8988T (cell line): ENCODE measurements at regions not wholly inside any gene's neighbourhood (a gene's known extent, or its start where the extent isn't known, plus 50 kb on each side); places are given as distances from the start of the nearest gene placed in this dataset.

Experiments used
- DNase-seq: peaks from one replicate; pipeline ENCODE4 v3.0.0; 2011

DNA sequence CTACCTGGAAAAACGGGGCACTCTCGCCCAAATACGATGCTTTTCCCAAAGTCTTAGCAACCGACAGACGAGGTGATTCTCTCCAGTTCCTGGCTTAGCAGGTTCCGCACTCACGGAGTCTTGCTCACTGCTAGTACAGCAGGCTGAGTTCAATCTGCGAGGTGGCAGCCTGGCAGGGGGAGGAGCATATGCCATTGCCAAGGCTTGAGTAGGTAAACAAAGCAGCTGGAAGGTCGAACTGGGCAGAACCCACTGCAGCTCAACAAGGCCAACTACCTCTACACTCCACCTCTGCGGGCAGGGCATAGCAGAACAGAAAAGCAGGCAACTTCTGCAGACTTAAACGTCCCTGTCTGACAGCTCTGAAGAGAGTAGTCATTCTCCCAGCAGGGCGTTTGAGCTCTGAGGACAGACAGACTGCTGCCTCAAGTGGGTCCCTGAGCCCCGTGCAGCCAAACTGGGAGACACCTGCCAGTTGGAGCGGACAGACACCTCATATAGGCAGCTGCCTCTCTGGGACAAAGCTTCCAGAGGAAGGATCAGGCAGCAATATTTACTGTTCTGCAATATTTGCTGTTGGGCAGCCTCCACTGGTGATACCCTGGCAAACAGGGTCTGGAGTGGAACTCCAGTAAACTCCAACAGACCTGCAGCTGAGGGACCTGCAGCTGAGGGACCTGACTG is 73.4 kb upstream of the CADM2 start:
- DNase-seq: no peak

DNA sequence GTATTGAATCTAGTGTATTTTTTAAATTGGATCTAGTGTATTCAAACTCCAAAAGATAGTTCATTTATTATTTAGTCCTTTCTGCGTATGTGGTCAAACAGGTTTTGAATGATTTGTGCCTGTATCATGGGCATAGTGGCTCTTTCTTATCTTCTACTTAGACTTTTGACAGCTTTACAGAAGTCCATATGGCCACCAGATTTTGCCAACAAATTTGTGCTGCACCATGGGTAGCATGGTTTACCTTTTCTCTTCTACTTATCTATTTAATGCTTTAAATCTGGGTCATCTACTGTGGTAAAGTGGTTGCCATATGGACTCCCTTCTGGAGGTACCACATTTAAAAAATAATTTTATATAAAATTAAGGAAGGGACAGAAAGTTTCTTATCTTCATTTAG is 66.9 kb upstream of the CADM2 start:
- DNase-seq: no peak

DNA sequence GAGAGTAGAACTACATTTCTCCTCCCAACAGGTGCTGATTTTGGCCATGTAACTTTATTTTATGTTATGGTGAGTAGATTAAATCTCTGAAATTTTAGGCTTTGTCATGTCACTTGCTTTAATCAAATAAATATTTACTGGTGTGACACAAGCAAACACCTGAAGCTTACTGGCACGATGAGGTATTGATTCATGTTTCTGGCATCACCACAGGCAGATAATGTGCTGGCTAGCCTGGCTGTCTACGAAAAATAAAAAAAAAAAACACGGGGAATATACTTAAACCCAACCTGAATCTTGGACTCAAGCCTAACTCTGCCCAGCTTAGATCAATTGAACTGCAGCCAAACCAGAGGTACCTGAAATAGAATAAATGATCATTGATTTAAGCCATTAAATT is 65.6 kb upstream of the CADM2 start:
- no peak for DNase-seq

DNA sequence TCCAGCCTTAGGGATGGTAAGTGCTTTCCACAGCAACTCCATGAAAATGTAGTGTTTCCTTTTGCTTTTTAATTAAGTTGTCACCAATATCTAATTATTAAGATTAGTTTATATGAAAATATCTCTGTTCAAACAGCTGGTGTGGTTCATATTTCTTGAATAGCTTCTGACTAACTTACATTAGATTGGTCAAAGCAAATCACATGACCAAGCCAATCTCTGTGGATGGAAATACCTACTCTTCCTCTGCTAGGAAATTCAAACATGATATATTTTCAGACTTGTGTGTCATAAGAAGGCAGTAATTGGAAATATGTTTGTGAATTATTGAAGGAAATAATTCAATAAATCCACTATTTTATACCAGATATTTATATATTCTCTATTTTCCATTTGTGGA is 54.6 kb upstream of the CADM2 start:
- no peak for DNase-seq

DNA sequence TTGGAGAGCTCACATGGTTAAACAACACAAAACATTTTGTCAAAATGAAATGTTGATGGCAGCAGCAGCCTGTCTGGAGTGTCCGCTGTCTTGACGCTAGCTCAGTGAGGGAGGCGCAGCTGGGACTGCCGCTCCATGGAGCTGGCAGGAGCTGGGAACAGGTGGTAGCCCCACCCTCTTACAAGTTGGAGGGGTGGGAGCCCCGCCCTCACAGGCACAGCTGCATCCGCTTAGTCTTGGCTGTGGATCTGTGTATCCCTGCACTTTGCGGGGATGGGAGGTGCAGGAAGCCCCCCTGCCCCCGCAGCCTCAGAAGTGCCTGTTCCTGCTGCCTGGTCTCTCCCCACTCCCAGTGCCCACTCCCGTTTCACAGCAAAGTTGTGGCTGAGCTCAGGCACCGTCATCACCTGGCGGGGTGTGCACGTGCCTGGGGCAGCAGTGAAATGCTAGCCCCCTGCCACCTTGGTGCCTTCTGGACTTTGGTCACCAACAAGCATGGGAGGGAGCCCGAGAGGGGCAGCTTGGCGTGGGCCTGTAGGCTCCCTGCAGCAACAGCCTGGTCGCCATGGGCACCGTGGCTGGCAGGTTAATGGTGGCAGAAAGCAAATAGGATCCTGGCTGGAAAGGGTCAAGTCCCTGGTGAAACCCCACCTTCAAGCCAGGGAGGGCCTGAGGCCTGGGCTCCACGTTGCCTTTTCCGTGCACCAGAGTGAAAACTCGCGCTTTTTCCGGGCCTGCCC is 53.8 kb upstream of the CADM2 start:
- no peak for DNase-seq

DNA sequence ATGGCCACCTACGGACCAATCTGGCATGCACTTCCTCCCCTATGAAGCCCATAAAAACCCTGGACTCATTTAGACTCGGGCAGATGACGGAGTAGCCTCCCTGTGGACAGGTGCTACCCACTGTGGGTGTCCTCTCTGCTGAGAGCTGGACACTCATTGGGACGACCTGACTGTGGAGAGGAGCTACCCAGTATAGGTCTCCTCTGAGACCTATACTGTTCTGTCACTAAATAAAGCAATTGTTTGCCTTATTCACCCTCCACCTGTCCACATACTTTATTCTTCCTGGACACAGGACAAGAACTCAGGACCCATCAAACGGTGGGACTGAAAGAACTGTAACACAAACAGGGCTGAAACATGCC is 53.3 kb upstream of the CADM2 start:
- no peak for DNase-seq

DNA sequence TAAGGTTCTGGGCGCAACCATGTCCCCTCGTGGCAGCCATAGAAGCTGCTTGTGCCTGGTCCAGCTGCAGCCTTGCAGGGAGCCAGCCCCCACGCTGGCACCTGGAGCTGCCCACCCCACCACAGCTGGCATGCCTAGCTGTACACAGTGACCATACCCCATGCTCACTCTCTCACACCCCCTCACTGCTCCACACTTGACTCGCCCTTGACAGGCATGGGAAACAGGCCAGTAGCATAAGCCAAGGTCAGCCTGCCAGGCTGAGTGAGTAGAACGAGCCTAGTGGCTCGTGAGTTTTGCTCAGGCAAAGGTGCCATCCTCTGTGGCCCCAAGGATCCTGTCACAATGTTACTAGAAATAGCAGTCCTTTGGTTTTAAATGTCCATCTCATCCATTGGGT is 52.7 kb upstream of the CADM2 start:
- DNase-seq: no peak
